ENCODE measurements at regions not wholly inside any gene's neighbourhood (a gene's known extent, or its start where the extent isn't known, plus 50 kb on each side); places are given as distances from the start of the nearest gene placed in this dataset.

DNA sequence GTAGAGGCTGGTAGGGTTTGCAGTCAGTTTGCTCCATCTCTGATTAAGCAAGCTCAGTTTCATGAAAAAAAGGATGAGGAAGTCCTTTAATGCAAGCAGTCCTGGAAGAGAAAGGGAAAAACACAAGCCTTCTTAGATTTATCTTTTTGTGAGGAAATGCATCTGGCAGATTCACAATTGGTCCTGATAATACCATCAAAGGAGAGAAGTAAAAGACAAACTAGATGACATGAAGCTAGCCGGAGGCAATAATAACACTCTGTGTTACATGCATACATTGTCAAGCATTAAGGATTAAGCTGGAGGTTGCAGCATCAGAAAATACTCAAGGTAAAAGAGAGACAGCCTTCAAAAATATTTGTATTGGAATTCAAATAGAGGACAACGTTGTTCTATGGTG is 356.0 kb upstream of the TEX13C start, which contains the start of gene TENM1:
Gene TENM1 (minus strand): TSS at position 101 of the 400 bp plus-strand sequence.
- Histone ChIP-seq H3K4me1 (replicated peaks; ENCODE audit: insufficient read depth) (no peaks in the 10 kb centered on the region), H3K27me3 (ENCODE audit: insufficient read depth, low read depth) (no peaks in the 10 kb centered on the region), H4K20me1 (ENCODE audit: insufficient read depth) (no peaks in the 10 kb centered on the region), H3K9me3 (ENCODE audit: insufficient read depth, low read depth) (no peaks in the 10 kb centered on the region), H3K36me3 (ENCODE audit: low read depth) (no peaks in the 10 kb centered on the region), H3K9me2 (ENCODE audit: insufficient read depth) (no peaks in the 10 kb centered on the region), H2AFZ (no peak within 1 kb of the TSS), H3K27ac (no peak within 1 kb of the TSS), H3F3A (ENCODE audit: insufficient read depth, low read depth) (no peaks in the 10 kb centered on the region), H3K4me3 (no peak within 1 kb of the TSS), H3K4me2 (no peak within 1 kb of the TSS), H3K79me2 (ENCODE audit: low read depth) (no peaks in the 10 kb centered on the region)
- intact Hi-C loops (cut with micrococcal nuclease; ENCODE audit: unreplicated experiment) = no loop called here
- TF ChIP-seq, protein P1, sequence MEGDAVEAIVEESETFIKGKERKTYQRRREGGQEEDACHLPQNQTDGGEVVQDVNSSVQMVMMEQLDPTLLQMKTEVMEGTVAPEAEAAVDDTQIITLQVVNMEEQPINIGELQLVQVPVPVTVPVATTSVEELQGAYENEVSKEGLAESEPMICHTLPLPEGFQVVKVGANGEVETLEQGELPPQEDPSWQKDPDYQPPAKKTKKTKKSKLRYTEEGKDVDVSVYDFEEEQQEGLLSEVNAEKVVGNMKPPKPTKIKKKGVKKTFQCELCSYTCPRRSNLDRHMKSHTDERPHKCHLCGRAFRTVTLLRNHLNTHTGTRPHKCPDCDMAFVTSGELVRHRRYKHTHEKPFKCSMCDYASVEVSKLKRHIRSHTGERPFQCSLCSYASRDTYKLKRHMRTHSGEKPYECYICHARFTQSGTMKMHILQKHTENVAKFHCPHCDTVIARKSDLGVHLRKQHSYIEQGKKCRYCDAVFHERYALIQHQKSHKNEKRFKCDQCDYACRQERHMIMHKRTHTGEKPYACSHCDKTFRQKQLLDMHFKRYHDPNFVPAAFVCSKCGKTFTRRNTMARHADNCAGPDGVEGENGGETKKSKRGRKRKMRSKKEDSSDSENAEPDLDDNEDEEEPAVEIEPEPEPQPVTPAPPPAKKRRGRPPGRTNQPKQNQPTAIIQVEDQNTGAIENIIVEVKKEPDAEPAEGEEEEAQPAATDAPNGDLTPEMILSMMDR (conservative IDR thresholded peaks at IDR 0.05) = no peak
- no peak for TF ChIP-seq EZH2 (IDR thresholded peaks at IDR 0.05; ENCODE audit: low read depth)
- POLR2A ChIA-PET (ENCODE audit: unreplicated experiment) = interaction anchor here (0.5 to 0.7 kb wide), 2 partner anchors 17 to 456 kb away, joined by 3 read pairs; no protein-coding TSS in a partner anchor
- DNase-seq = no peak
- CTCF ChIA-PET = no interaction called here
- no TSS peak for BruUV-seq (replicated peaks)

- Histone ChIP-seq H3K9me3 (ENCODE audit: insufficient read depth, low read depth) (no peaks in the 10 kb centered on the region), H3K4me1 (replicated peaks; ENCODE audit: insufficient read depth) (no peaks in the 10 kb centered on the region), H4K20me1 (ENCODE audit: insufficient read depth) (peaks cover 4% of the 10 kb centered on the region; the same call in 1 of the 2 replicates), H3K79me2 (ENCODE audit: low read depth) (no peaks in the 10 kb centered on the region), H2AFZ (no peak overlapping the region), H3K27ac (no peak overlapping the region), H3K4me3 (no peak overlapping the region), H3K4me2 (no peak overlapping the region), H3K36me3 (ENCODE audit: low read depth) (no peaks in the 10 kb centered on the region), H3F3A (ENCODE audit: insufficient read depth, low read depth) (no peaks in the 10 kb centered on the region), H3K27me3 (ENCODE audit: insufficient read depth, low read depth) (no peaks in the 10 kb centered on the region), H3K9me2 (ENCODE audit: insufficient read depth) (no peaks in the 10 kb centered on the region)
- POLR2A ChIA-PET (ENCODE audit: unreplicated experiment) = no interaction called here
- TF ChIP-seq, protein P1 (conservative IDR thresholded peaks at IDR 0.05) = no peak
- no peak for TF ChIP-seq EZH2 (IDR thresholded peaks at IDR 0.05; ENCODE audit: low read depth)
- intact Hi-C loops (cut with micrococcal nuclease; ENCODE audit: unreplicated experiment) = no loop called here
- CTCF ChIA-PET = no interaction called here
- BruUV-seq (replicated peaks) = no TSS peak
- DNase-seq = no peak
Observed at GRCh38 chrX:124975456-124975855, 344.2 kb upstream of the TEX13C start.

DNA sequence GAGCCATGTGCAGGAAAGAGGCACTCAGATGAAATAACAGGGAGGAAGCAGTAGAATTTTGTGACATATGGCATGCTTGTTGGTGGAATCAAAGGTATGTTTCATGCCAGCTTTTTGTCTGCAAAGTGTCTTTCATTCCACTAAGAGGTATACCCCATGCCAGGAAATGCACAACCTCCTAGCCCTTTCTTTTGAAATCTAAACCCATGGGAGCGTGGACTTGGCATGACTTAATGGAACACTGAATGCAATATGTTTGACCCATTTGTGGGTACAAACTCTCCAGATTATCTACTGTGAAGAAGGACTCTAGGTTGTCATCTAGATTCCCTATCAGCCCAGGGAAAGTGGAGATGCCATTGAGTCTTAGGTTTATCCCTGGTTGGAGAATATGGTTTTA is 338.3 kb upstream of the TEX13C start:
- no peak overlapping the region for H2AFZ ChIP-seq
- H3K27ac ChIP-seq = no peak overlapping the region
- intact Hi-C loops (cut with micrococcal nuclease; ENCODE audit: unreplicated experiment) = no loop called here
- H3K79me2 ChIP-seq (ENCODE audit: low read depth) = no peaks in the 10 kb centered on the region
- no peak overlapping the region for H3K4me3 ChIP-seq
- ChIA-PET CTCF (no interaction called here), POLR2A (ENCODE audit: unreplicated experiment) (no interaction called here)
- no peaks in the 10 kb centered on the region for H3K4me1 ChIP-seq (replicated peaks; ENCODE audit: insufficient read depth)
- no peak for TF ChIP-seq EZH2 (IDR thresholded peaks at IDR 0.05; ENCODE audit: low read depth)
- TF ChIP-seq, protein P1 (conservative IDR thresholded peaks at IDR 0.05) = no peak
- no peaks in the 10 kb centered on the region for H4K20me1 ChIP-seq (ENCODE audit: insufficient read depth)
- H3K4me2 ChIP-seq = no peak overlapping the region
- H3K9me2 ChIP-seq (ENCODE audit: insufficient read depth) = no peaks in the 10 kb centered on the region
- H3K27me3 ChIP-seq (ENCODE audit: insufficient read depth, low read depth) = no peaks in the 10 kb centered on the region
- H3F3A ChIP-seq (ENCODE audit: insufficient read depth, low read depth) = no peaks in the 10 kb centered on the region
- no TSS peak for BruUV-seq (replicated peaks)
- H3K36me3 ChIP-seq (ENCODE audit: low read depth) = no peaks in the 10 kb centered on the region
- DNase-seq = no peak
- no peaks in the 10 kb centered on the region for H3K9me3 ChIP-seq (ENCODE audit: insufficient read depth, low read depth)

Measured in PC-9 (cell line).